Upper lobe of left lung (tissue), 4 donors: ENCODE measurements at regions not wholly inside any gene's neighbourhood (a gene's known extent, or its start where the extent isn't known, plus 50 kb on each side); places are given as distances from the start of the nearest gene placed in this dataset.

ENCODE experiments used
- CTCF ChIP-seq, 6 experiments: fragments of 450-650 bp in 4 of 6; fragments of 200-600 bp in 2 of 6; sonication (generic) in 2 of 6; IDR thresholded peaks; one replicate each; pipeline ENCODE4 v1.5.1; 2016 to 2019; ENCODE audit warnings: antibody characterized with exemption in 6 of 6
- POLR2A ChIP-seq, 4 donors: fragments of 450-650 bp; IDR thresholded peaks; one replicate each; pipeline ENCODE4 v1.5.1; 2016 to 2017; ENCODE audit warnings: antibody characterized with exemption in 4 of 4, mild to moderate bottlenecking in 2 of 4
- POLR2AphosphoS5 ChIP-seq, 2 donors: sonication (generic); formaldehyde crosslinking; IDR thresholded peaks; one replicate each; pipeline ENCODE4 v1.5.1; 2017; ENCODE audit warnings: antibody characterized with exemption in 2 of 2

- TF ChIP-seq CTCF (IDR thresholded peaks at IDR 0.05) (no peak), POLR2A (IDR thresholded peaks at IDR 0.05) (no peak), POLR2AphosphoS5 (IDR thresholded peaks at IDR 0.05) (no peak)
Measured at GRCh38 chr11:121740902-121741301, 288.1 kb upstream of the SORL1-AS1 start.
